Lower lobe of right lung (tissue), 2 donors: ENCODE measurements at regions not wholly inside any gene's neighbourhood (a gene's known extent, or its start where the extent isn't known, plus 50 kb on each side); places are given as distances from the start of the nearest gene placed in this dataset.

Experiments used
- ATAC-seq, 2 donors: fragments of 200-7000 bp; cut with Tn5 transposase; one replicate each; pipeline ENCODE4 v1.9.1; 2020 to 2022; ENCODE audit warnings: mild to moderate bottlenecking in 2 of 2, moderate library complexity in 2 of 2
- DNase-seq: peaks from one replicate; pipeline ENCODE4 v3.0.0-alpha.2; 2020
- H3K27ac ChIP-seq: fragments of 200-600 bp; one replicate; pipeline ENCODE4 v1.8.0; 2022
- H3K27me3 ChIP-seq: fragments of 200-600 bp; one replicate; pipeline ENCODE4 v1.8.0; 2022; ENCODE audit warnings: low read depth
- H3K36me3 ChIP-seq: fragments of 200-600 bp; one replicate; pipeline ENCODE4 v1.8.0; 2022; ENCODE audit warnings: mild to moderate bottlenecking
- H3K4me1 ChIP-seq: fragments of 200-600 bp; one replicate; pipeline ENCODE4 v1.8.0; 2022
- H3K4me3 ChIP-seq: fragments of 200-600 bp; one replicate; pipeline ENCODE4 v1.8.0; 2022; ENCODE audit warnings: mild to moderate bottlenecking
- H3K9me3 ChIP-seq: fragments of 200-600 bp; one replicate; pipeline ENCODE4 v1.8.0; 2022
- CTCF ChIP-seq: fragments of 200-600 bp; IDR thresholded peaks from one replicate; pipeline ENCODE4 v1.8.0; 2022; ENCODE audit warnings: antibody characterized with exemption, mild to moderate bottlenecking
- intact Hi-C: fragments of 100-400 bp; cut with DNase I; formaldehyde crosslinking; loops from one replicate; pipeline ENCODE4 v1.11.0; 2022
- donor health status: DM: no; HTN: yes; CAD: no; lungs with severe emphysema.

- ATAC-seq (no peak), DNase-seq (no peak)
- Histone ChIP-seq H3K36me3 (no peaks in the 10 kb centered on the region), H3K4me3 (no peak overlapping the region), H3K9me3 (peaks cover 8% of the 10 kb centered on the region), H3K4me1 (no peaks in the 10 kb centered on the region), H3K27me3 (no peaks in the 10 kb centered on the region), H3K27ac (no peak overlapping the region)
- intact Hi-C loops: no loop called here
- no peak for TF ChIP-seq CTCF
These were observed 864.5 kb upstream of the EDIL3 start for GRCh38 chr5:85249204-85249603.

GRCh38 chr5:85263125-85263524 lies 878.4 kb upstream of the EDIL3 start:
- no peak overlapping the region for H3K4me3 ChIP-seq
- ATAC-seq: no peak
- H3K36me3 ChIP-seq: no peaks in the 10 kb centered on the region
- H3K9me3 ChIP-seq: no peaks in the 10 kb centered on the region
- no peak for DNase-seq
- H3K4me1 ChIP-seq: no peaks in the 10 kb centered on the region
- H3K27ac ChIP-seq: no peak overlapping the region
- intact Hi-C loops: no loop called here
- TF ChIP-seq CTCF: no peak
- H3K27me3 ChIP-seq: no peaks in the 10 kb centered on the region

GRCh38 chr5:85266692-85267091 lies 882.0 kb upstream of the EDIL3 start:
- Histone ChIP-seq H3K27me3 (no peaks in the 10 kb centered on the region), H3K4me1 (no peaks in the 10 kb centered on the region), H3K4me3 (no peak overlapping the region), H3K27ac (no peak overlapping the region), H3K9me3 (no peaks in the 10 kb centered on the region), H3K36me3 (no peaks in the 10 kb centered on the region)
- DNase-seq: no peak
- no peak for ATAC-seq
- intact Hi-C loops: no loop called here
- no peak for TF ChIP-seq CTCF

- H3K27ac ChIP-seq: no peak overlapping the region
- no peaks in the 10 kb centered on the region for H3K27me3 ChIP-seq
- intact Hi-C loops: no loop called here
- no peak for ATAC-seq
- TF ChIP-seq CTCF: no peak
- no peak overlapping the region for H3K4me3 ChIP-seq
- H3K4me1 ChIP-seq: no peaks in the 10 kb centered on the region
- no peaks in the 10 kb centered on the region for H3K9me3 ChIP-seq
- no peak for DNase-seq
- H3K36me3 ChIP-seq: no peaks in the 10 kb centered on the region
These were observed 883.5 kb upstream of the EDIL3 start for GRCh38 chr5:85268194-85268593.

- Histone ChIP-seq H3K4me1 (no peaks in the 10 kb centered on the region), H3K27ac (no peak overlapping the region), H3K4me3 (no peak overlapping the region), H3K36me3 (no peaks in the 10 kb centered on the region), H3K27me3 (no peaks in the 10 kb centered on the region), H3K9me3 (no peaks in the 10 kb centered on the region)
- ATAC-seq (no peak), DNase-seq (no peak)
- TF ChIP-seq CTCF: no peak
- intact Hi-C loops: no loop called here
These were observed 893.5 kb upstream of the EDIL3 start for GRCh38 chr5:85278193-85278592.

GRCh38 chr5:85288914-85289313 lies 904.2 kb upstream of the EDIL3 start:
- Histone ChIP-seq H3K27me3 (no peaks in the 10 kb centered on the region), H3K9me3 (no peaks in the 10 kb centered on the region), H3K36me3 (no peaks in the 10 kb centered on the region), H3K4me1 (no peaks in the 10 kb centered on the region), H3K27ac (no peak overlapping the region), H3K4me3 (no peak overlapping the region)
- TF ChIP-seq CTCF: no peak
- intact Hi-C loops: no loop called here
- ATAC-seq (no peak), DNase-seq (no peak)
